Heart left ventricle (tissue), 16 donors: ENCODE measurements at regions not wholly inside any gene's neighbourhood (a gene's known extent, or its start where the extent isn't known, plus 50 kb on each side); places are given as distances from the start of the nearest gene placed in this dataset.
A peak's percentile ranks its signal among the peaks of the same experiment; 100 is the strongest.

Experiments used
- ATAC-seq, 4 donors: fragments of 200-7000 bp; cut with Tn5 transposase; one replicate each; pipeline ENCODE4 v1.9.1; 2020 to 2022; ENCODE audit warnings: moderate library complexity in 4 of 4, mild to moderate bottlenecking in 3 of 4, moderate number of reproducible peaks in 1 of 4
- DNase-seq, 5 donors: peaks; one replicate each; pipeline ENCODE4 v3.0.0-alpha.2; 2020
- H3K27ac ChIP-seq, 12 donors: fragments of 200-600 bp; sonication (generic) in 4 of 12; one replicate each; pipeline versions ENCODE4 v1.5.0 to v1.8.0; 2016 to 2022; ENCODE audit warnings: mild to moderate bottlenecking in 2 of 12
- H3K27me3 ChIP-seq, 9 donors: fragments of 200-600 bp; sonication (generic) in 2 of 9; one replicate each; pipeline versions ENCODE4 v1.5.1 to v1.8.0; 2016 to 2022; ENCODE audit warnings: mild to moderate bottlenecking in 3 of 9
- H3K36me3 ChIP-seq, 9 donors: fragments of 200-600 bp; sonication (generic) in 2 of 9; one replicate each; pipeline versions ENCODE4 v1.5.0 to v1.8.0; 2018 to 2022; ENCODE audit warnings: mild to moderate bottlenecking in 2 of 9
- H3K4me1 ChIP-seq, 12 donors: fragments of 200-600 bp; sonication (generic) in 4 of 12; one replicate each; pipeline versions ENCODE4 v1.5.0 to v1.8.0; 2016 to 2022; ENCODE audit warnings: mild to moderate bottlenecking in 3 of 12
- H3K4me3 ChIP-seq, 12 donors: fragments of 200-600 bp; sonication (generic) in 4 of 12; one replicate each; pipeline versions ENCODE4 v1.5.0 to v1.8.0; 2017 to 2022; ENCODE audit warnings: mild to moderate bottlenecking in 9 of 12, moderate library complexity in 4 of 12
- H3K9me3 ChIP-seq, 12 donors: fragments of 200-600 bp; sonication (generic) in 4 of 12; one replicate each; pipeline versions ENCODE4 v1.5.0 to v1.8.0; 2016 to 2022; ENCODE audit warnings: mild to moderate bottlenecking in 1 of 12
- CTCF ChIP-seq, 12 donors: fragments of 200-600 bp; sonication (generic) in 4 of 12; IDR thresholded peaks; one replicate each; pipeline versions ENCODE4 v1.5.0 to v1.8.0; 2018 to 2022; ENCODE audit warnings: antibody characterized with exemption in 12 of 12, mild to moderate bottlenecking in 5 of 12
- POLR2A ChIP-seq, 2 donors: fragments of 450-650 bp; IDR thresholded peaks; one replicate each; pipeline ENCODE4 v1.6.1; 2017; ENCODE audit warnings: antibody characterized with exemption in 2 of 2, mild to moderate bottlenecking in 2 of 2, moderate library complexity in 2 of 2
- WGBS, 4 donors: extraction: QIAGEN DNeasy Blood & Tissue Kit in 2 of 4; methylation state at CpG; one replicate each; pipeline versions ENCODE4 v1.1.5 to v1.1.7; 2013 to 2018; 5-methylcytosine and 5-hydroxymethylcytosine counted together
- intact Hi-C, 10 donors: fragments of 100-400 bp; cut with DNase I; formaldehyde crosslinking; loops; one replicate each; pipeline versions ENCODE4 v1.11.1 to v1.14.2; 2022
- donor health status: ischemic (EF 13 %, LVEDD 7.1; RV severe dilation, severe dysfunction).
- donor health status: healthy with polysubstance abuse.
- donor health status: DM: no; HTN: yes; CAD: no.
- donor health status: DM: no; HTN: no; CAD: no.
- donor health status: ischemic (EF 25% LVEDD 6.9; RV normal size, moderate dysfunction).
- donor health status: ischemic (EF 25% LVEDD 5.7; RV mildly dilated, moderate dysfunction).
- donor health status: healthy.
- donor health status: DM: yes; HTN: yes; CAD: no.
- donor health status: ischemic (EF 35%, LVEDD 5.7; RV mildly dilated, moderate dysfunction).
- donor health status: nonischemic (EF 11% LVEDD 7.7; RV severe dilation, severe dysfunction).
- donor health status: DM: yes; HTN: yes; CAD: no.
- donor health status: PGD.
- donor health status: ischemic (EF 29% LVEDD 5.4; RV normal size, mild dysfunction).
- donor health status: nonischemic (EF 23%, LVEDD 6.1; RV moderate dilation, normal function).

GRCh38 chr4:138964716-138965426 lies 50.7 kb upstream of the NOCT start:
- Histone ChIP-seq H3K4me1 (peaks cover 0 to 4% (median 0%) of the 10 kb centered on the region in 12 donors), H3K36me3 (no peaks in the 10 kb centered on the region), H3K27ac (no peak overlapping the region), H3K4me3 (no peak overlapping the region), H3K27me3 (no peaks in the 10 kb centered on the region), H3K9me3 (no peaks in the 10 kb centered on the region)
- DNase-seq (no peak), ATAC-seq (no peak)
- no peak for TF ChIP-seq CTCF (IDR thresholded peaks at IDR 0.05)
- WGBS, 4 donors = 93 to 96% (median 94%) methylated on average over 8 of the region's 8 CpGs
- intact Hi-C loops = no loop called here

GRCh38 chr4:138963412-138963811 lies 52.2 kb upstream of the NOCT start:
- Histone ChIP-seq H3K27me3 (no peaks in the 10 kb centered on the region), H3K9me3 (no peaks in the 10 kb centered on the region), H3K27ac (no peak overlapping the region), H3K36me3 (no peaks in the 10 kb centered on the region), H3K4me1 (peaks cover 0 to 14% (median 0%) of the 10 kb centered on the region in 12 donors), H3K4me3 (no peak overlapping the region)
- 66 to 75% (median 68%) methylated on average over 4 of the region's 4 CpGs for WGBS, 4 donors
- DNase-seq = no peak
- ATAC-seq = no peak
- TF ChIP-seq CTCF (IDR thresholded peaks at IDR 0.05) (no peak), POLR2A (IDR thresholded peaks at IDR 0.05) (no peak)
- intact Hi-C loops = no loop called here

- TF ChIP-seq POLR2A (IDR thresholded peaks at IDR 0.05) (no peak), CTCF (IDR thresholded peaks at IDR 0.05) (no peak)
- H3K9me3 ChIP-seq = no peaks in the 10 kb centered on the region
- no peak overlapping the region for H3K4me3 ChIP-seq
- ATAC-seq = no peak
- no peak for DNase-seq
- 59 to 73% (median 67%) methylated on average over 1 of the region's 1 CpG for WGBS, 4 donors
- peak overlapping the region in 1 of 12 donors; percentile 10 for H3K27ac ChIP-seq
- intact Hi-C loops = no loop called here
- no peaks in the 10 kb centered on the region for H3K27me3 ChIP-seq
- H3K36me3 ChIP-seq = no peaks in the 10 kb centered on the region
- H3K4me1 ChIP-seq = peaks cover 0 to 16% (median 0%) of the 10 kb centered on the region in 12 donors
These were observed 53.9 kb upstream of the NOCT start for GRCh38 chr4:138961664-138962063.

- H3K27me3 ChIP-seq = no peaks in the 10 kb centered on the region
- intact Hi-C loops = no loop called here
- 79 to 86% (median 80%) methylated on average over 5 of the region's 5 CpGs for WGBS, 4 donors
- H3K27ac ChIP-seq = no peak overlapping the region
- no peak overlapping the region for H3K4me3 ChIP-seq
- ATAC-seq (no peak), DNase-seq (no peak)
- no peaks in the 10 kb centered on the region for H3K36me3 ChIP-seq
- H3K4me1 ChIP-seq = peaks cover 0 to 16% (median 0%) of the 10 kb centered on the region in 12 donors
- TF ChIP-seq POLR2A (IDR thresholded peaks at IDR 0.05) (no peak), CTCF (IDR thresholded peaks at IDR 0.05) (no peak)
- H3K9me3 ChIP-seq = no peaks in the 10 kb centered on the region
These were observed 54.5 kb upstream of the NOCT start for GRCh38 chr4:138961129-138961528.
